ENCODE measurements at regions not wholly inside any gene's neighbourhood (a gene's known extent, or its start where the extent isn't known, plus 50 kb on each side); places are given as distances from the start of the nearest gene placed in this dataset.

DNA sequence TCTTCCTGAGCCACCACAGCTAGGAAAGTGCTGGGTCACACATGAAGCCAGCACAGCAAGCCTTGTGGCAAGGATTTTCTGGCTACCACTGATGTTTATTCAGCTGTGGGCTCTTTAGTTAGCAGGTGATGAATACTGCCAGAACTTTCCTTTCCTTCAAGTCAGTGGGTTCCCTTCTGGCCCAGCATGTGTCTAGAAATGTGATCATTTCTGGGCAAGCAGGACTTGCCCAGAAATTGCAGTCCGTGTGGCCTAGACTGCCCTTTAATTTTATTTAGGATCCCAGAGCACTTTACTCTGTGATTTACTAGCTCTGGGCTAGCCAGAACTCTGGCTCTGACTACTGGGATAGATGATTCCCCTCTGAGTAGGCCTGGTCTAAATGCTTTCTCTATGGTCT, 397.5 kb downstream of the ZIC4 start:
- Histone ChIP-seq H4K20me1 (ENCODE audit: insufficient read depth) (no peaks in the 10 kb centered on the region), H3K27ac (peak overlapping the region; percentile 43), H3K9me2 (ENCODE audit: insufficient read depth) (no peaks in the 10 kb centered on the region), H3K4me2 (ENCODE audit: unreplicated experiment) (no peak overlapping the region), H3K36me3 (ENCODE audit: low read depth) (no peaks in the 10 kb centered on the region), H3K79me2 (ENCODE audit: insufficient read depth) (no peaks in the 10 kb centered on the region), H3K9me3 (ENCODE audit: low read depth) (no peaks in the 10 kb centered on the region), H2AFZ (peak overlapping the region; percentile 39; the same call in 1 of the 2 replicates), H3K4me1 (ENCODE audit: insufficient read depth) (peaks cover 18% of the 10 kb centered on the region), H3K9ac (no peak overlapping the region), H3F3A (ENCODE audit: insufficient read depth) (peaks cover 6% of the 10 kb centered on the region; the same call in 1 of the 2 replicates), H3K27me3 (replicated peaks; ENCODE audit: insufficient read depth) (no peaks in the 10 kb centered on the region), H3K4me3 (no peak overlapping the region)
- no peak for TF ChIP-seq EZH2 (IDR thresholded peaks at IDR 0.05; ENCODE audit: insufficient read depth, poor library complexity, severe bottlenecking)
- TF ChIP-seq EZH2phosphoT487 (IDR thresholded peaks at IDR 0.05; ENCODE audit: insufficient read depth, low read depth), result no peak
- in situ Hi-C loops (cut with MboI), result no loop called here
- 41 to 44% methylated on average over 1 of the region's 1 CpG for WGBS, 2 experiments (ENCODE audit: low coverage in 1 of 2, low lambda C conversion rate in 2 of 2, missing lambda C conversion rate in 2 of 2)
- peak; percentile 48 for DNase-seq

DNA sequence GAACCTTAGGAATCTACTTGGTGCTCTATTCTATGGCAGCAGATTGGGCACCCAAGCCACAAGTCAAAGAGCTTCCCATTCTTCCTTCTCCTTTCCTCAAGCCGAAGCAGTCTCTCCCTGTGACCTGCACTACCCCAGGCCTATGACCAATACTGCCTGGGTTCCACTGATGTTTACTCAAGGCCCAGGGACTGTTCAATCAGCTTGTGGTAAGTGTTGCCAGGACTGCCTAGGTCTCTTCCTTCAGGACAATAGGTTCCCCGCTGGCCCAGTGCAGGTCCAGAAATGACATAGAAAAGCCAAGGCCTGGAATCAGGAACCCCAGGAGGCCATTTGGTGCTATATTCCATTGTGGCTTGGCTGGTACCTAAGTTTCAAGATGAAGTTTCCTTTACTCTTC, 397.9 kb downstream of the ZIC4 start:
- DNase-seq, result no peak
- Histone ChIP-seq H3K4me3 (no peak overlapping the region), H3F3A (ENCODE audit: insufficient read depth) (peaks cover 6% of the 10 kb centered on the region; the same call in 1 of the 2 replicates), H3K27me3 (replicated peaks; ENCODE audit: insufficient read depth) (no peaks in the 10 kb centered on the region), H3K9me2 (ENCODE audit: insufficient read depth) (no peaks in the 10 kb centered on the region), H2AFZ (no peak overlapping the region), H3K9ac (no peak overlapping the region), H3K4me2 (ENCODE audit: unreplicated experiment) (no peak overlapping the region), H3K4me1 (ENCODE audit: insufficient read depth) (peaks cover 18% of the 10 kb centered on the region), H4K20me1 (ENCODE audit: insufficient read depth) (no peaks in the 10 kb centered on the region), H3K36me3 (ENCODE audit: low read depth) (no peaks in the 10 kb centered on the region), H3K27ac (peak overlapping the region; percentile 43), H3K9me3 (ENCODE audit: low read depth) (no peaks in the 10 kb centered on the region), H3K79me2 (ENCODE audit: insufficient read depth) (no peaks in the 10 kb centered on the region)
- in situ Hi-C loops (cut with MboI), result no loop called here
- no peak for TF ChIP-seq EZH2phosphoT487 (IDR thresholded peaks at IDR 0.05; ENCODE audit: insufficient read depth, low read depth)
- WGBS, 2 experiments (ENCODE audit: low coverage in 1 of 2, low lambda C conversion rate in 2 of 2, missing lambda C conversion rate in 2 of 2), result 85 to 91% methylated on average over 2 of the region's 2 CpGs

DNA sequence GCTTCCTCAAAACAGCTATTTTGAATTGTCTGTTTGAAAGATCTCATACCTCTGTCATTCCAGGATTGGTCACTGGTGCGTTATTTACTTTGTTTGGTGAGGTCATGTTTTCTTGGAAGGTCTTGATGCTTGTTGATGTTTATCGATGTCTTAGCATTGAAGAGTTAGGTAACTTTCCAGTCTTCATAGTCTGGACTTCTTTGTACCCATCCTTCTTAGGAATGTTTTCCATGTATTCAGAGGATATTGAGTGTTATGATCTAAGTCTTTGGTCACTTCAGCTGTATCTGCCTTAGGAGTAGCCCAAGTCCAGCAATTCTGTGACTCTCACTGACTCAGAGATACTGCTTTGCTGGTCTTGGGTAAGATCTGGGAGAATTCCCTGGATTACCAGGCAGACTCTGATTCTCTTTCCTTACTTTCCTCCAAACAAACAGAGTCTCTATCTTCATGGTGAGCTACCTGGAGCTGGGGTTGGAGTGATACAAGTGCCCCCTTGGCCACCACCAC, 398.6 kb downstream of the ZIC4 start:
- no peaks in the 10 kb centered on the region for H3K9me2 ChIP-seq (ENCODE audit: insufficient read depth)
- no peak overlapping the region for H3K9ac ChIP-seq
- no peaks in the 10 kb centered on the region for H3K9me3 ChIP-seq (ENCODE audit: low read depth)
- H3K4me3 ChIP-seq, result no peak overlapping the region
- H2AFZ ChIP-seq, result no peak overlapping the region
- TF ChIP-seq EZH2phosphoT487 (IDR thresholded peaks at IDR 0.05; ENCODE audit: insufficient read depth, low read depth), result no peak
- no peak for TF ChIP-seq EZH2 (IDR thresholded peaks at IDR 0.05; ENCODE audit: insufficient read depth, poor library complexity, severe bottlenecking)
- 76 to 82% methylated on average over 2 of the region's 2 CpGs for WGBS, 2 experiments (ENCODE audit: low coverage in 1 of 2, low lambda C conversion rate in 2 of 2, missing lambda C conversion rate in 2 of 2)
- in situ Hi-C loops (cut with MboI), result no loop called here
- peak; percentile 58 for DNase-seq
- H3K79me2 ChIP-seq (ENCODE audit: insufficient read depth), result no peaks in the 10 kb centered on the region
- peaks cover 6% of the 10 kb centered on the region; the same call in 1 of the 2 replicates for H3F3A ChIP-seq (ENCODE audit: insufficient read depth)
- no peak overlapping the region for H3K27ac ChIP-seq
- H4K20me1 ChIP-seq (ENCODE audit: insufficient read depth), result no peaks in the 10 kb centered on the region
- no peaks in the 10 kb centered on the region for H3K27me3 ChIP-seq (replicated peaks; ENCODE audit: insufficient read depth)
- peaks cover 18% of the 10 kb centered on the region for H3K4me1 ChIP-seq (ENCODE audit: insufficient read depth)
- H3K36me3 ChIP-seq (ENCODE audit: low read depth), result no peaks in the 10 kb centered on the region
- H3K4me2 ChIP-seq (ENCODE audit: unreplicated experiment), result no peak overlapping the region

DNA sequence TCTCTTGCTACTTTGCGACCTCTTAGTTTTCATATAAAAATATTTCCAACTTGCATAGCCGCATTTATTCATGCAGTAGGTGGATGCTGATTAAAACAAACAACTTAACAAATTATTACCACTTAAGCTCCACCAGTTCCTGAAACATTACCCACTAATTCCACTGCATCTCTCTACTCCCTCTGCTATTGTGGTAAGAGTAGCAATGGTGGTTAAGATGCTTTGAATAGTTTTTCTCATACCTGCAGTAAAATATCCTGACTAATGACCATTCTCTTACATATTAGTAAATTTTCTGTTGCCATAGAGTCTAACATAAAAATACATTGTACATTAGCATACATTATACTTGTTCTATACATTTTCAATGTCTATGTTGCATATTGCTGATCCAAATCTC, 397.6 kb upstream of the PLSCR5 start:
- H3K9ac ChIP-seq, result no peak overlapping the region
- in situ Hi-C loops (cut with MboI), result no loop called here
- H3K27me3 ChIP-seq (replicated peaks; ENCODE audit: insufficient read depth), result no peaks in the 10 kb centered on the region
- H2AFZ ChIP-seq, result no peak overlapping the region
- no peak overlapping the region for H3K27ac ChIP-seq
- H4K20me1 ChIP-seq (ENCODE audit: insufficient read depth), result no peaks in the 10 kb centered on the region
- 0 out of 2 replicates have a peak, but pooled peaks cover 3% of the 10 kb centered on the region for H3K4me1 ChIP-seq (ENCODE audit: insufficient read depth)
- no peak overlapping the region for H3K4me3 ChIP-seq
- H3K9me2 ChIP-seq (ENCODE audit: insufficient read depth), result no peaks in the 10 kb centered on the region
- no peaks in the 10 kb centered on the region for H3K36me3 ChIP-seq (ENCODE audit: low read depth)
- 73 to 82% methylated on average over 2 of the region's 2 CpGs for WGBS, 2 experiments (ENCODE audit: low coverage in 1 of 2, low lambda C conversion rate in 2 of 2, missing lambda C conversion rate in 2 of 2)
- H3F3A ChIP-seq (ENCODE audit: insufficient read depth), result no peaks in the 10 kb centered on the region
- H3K4me2 ChIP-seq (ENCODE audit: unreplicated experiment), result no peak overlapping the region
- no peaks in the 10 kb centered on the region for H3K9me3 ChIP-seq (ENCODE audit: low read depth)
- H3K79me2 ChIP-seq (ENCODE audit: insufficient read depth), result no peaks in the 10 kb centered on the region
- DNase-seq, result peak; percentile 9
- no peak for TF ChIP-seq EZH2 (IDR thresholded peaks at IDR 0.05; ENCODE audit: insufficient read depth, poor library complexity, severe bottlenecking)
- TF ChIP-seq EZH2phosphoT487 (IDR thresholded peaks at IDR 0.05; ENCODE audit: insufficient read depth, low read depth), result no peak

DNA sequence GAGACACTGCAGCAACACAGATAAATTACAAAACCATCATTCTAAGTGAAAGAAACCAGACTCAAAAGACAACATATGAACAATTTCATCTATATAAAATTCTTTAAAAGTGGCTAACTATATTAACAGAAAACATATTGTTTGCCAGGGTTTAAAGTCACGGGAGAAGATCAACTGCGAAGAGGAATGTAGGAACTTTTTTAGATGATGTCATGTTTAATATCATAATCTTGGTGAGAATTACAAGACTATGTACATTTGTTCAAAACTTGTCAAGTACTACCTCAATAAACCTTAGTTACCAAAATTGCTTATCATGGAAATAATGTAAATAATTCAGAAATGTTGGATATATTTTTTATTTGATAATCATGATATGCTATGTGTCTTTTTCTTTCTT, 395.1 kb upstream of the PLSCR5 start:
- in situ Hi-C loops (cut with MboI), result no loop called here
- no peaks in the 10 kb centered on the region for H3K36me3 ChIP-seq (ENCODE audit: low read depth)
- 52 to 58% methylated on average over 2 of the region's 2 CpGs for WGBS, 2 experiments (ENCODE audit: low coverage in 1 of 2, low lambda C conversion rate in 2 of 2, missing lambda C conversion rate in 2 of 2)

More for the DNA sequence above, 395.1 kb upstream of the PLSCR5 start:
- Histone ChIP-seq H2AFZ (no peak overlapping the region), H3K27me3 (replicated peaks; ENCODE audit: insufficient read depth) (no peaks in the 10 kb centered on the region), H3K4me3 (no peak overlapping the region), H3K79me2 (ENCODE audit: insufficient read depth) (no peaks in the 10 kb centered on the region), H3K4me1 (ENCODE audit: insufficient read depth) (0 out of 2 replicates have a peak, but pooled peaks cover 3% of the 10 kb centered on the region), H3K9ac (no peak overlapping the region), H3K27ac (no peak overlapping the region), H3K9me3 (ENCODE audit: low read depth) (no peaks in the 10 kb centered on the region), H3K9me2 (ENCODE audit: insufficient read depth) (no peaks in the 10 kb centered on the region), H3K4me2 (ENCODE audit: unreplicated experiment) (no peak overlapping the region), H4K20me1 (ENCODE audit: insufficient read depth) (no peaks in the 10 kb centered on the region), H3F3A (ENCODE audit: insufficient read depth) (no peaks in the 10 kb centered on the region)
- TF ChIP-seq EZH2phosphoT487 (IDR thresholded peaks at IDR 0.05; ENCODE audit: insufficient read depth, low read depth), result no peak
- TF ChIP-seq EZH2 (IDR thresholded peaks at IDR 0.05; ENCODE audit: insufficient read depth, poor library complexity, severe bottlenecking), result no peak
- DNase-seq, result no peak
